HCT116 (cell line): ENCODE measurements at regions not wholly inside any gene's neighbourhood (a gene's known extent, or its start where the extent isn't known, plus 50 kb on each side); places are given as distances from the start of the nearest gene placed in this dataset.

ENCODE experiments used
- ATAC-seq: fragments of 200-7000 bp; cut with Tn5 transposase; 2 replicates; pipeline ENCODE4 v1.9.1; 2020; ENCODE audit warnings: mild to moderate bottlenecking, moderate library complexity
- BruUV-seq: library from RNA; stranded (reverse); fragments of 400-500 nt; replicated peaks from 2 replicates; lab custom pipeline; 2021; lab: Mats Ljungman, UMichigan
- CTCF ChIA-PET: fragments of 300-600 bp; sonication (Branson Sonifier 250); formaldehyde crosslinking; loops from one replicate; lab custom pipeline; 2021; ENCODE audit warnings: antibody characterized with exemption; lab: Charles Lee
- POLR2A ChIA-PET: fragments of 300-600, 350-600 bp; sonication (Branson Sonifier 250); formaldehyde crosslinking; loops from one replicate; lab custom pipeline; 2021; ENCODE audit warnings: antibody characterized with exemption; lab: Charles Lee
- RAD21 ChIA-PET, 2 experiments: fragments of 300-600 bp; sonication (Branson Sonifier 250); formaldehyde crosslinking; loops; one replicate each; lab custom pipeline; 2023; ENCODE audit warnings: low total read pairs in 2 of 2; ENCODE audit not compliant: uncharacterized antibody in 2 of 2, unreplicated experiment in 2 of 2, low non-redundant PET in 1 of 2; lab: Charles Lee
- DNase-seq: peaks from one replicate; pipeline ENCODE4 v3.0.0-alpha.2; 2010; ENCODE audit warnings: low read depth, low spot score
- H2AFZ ChIP-seq: fragments of 200-600 bp; shearing (Covaris generic), sonication (generic); 2 replicates; pipeline ENCODE4 v1.6.1; 2017; ENCODE audit warnings: low read depth, mixed run types, mixed read lengths, antibody characterized with exemption, low read length; ENCODE audit not compliant: poor library complexity, severe bottlenecking
- H3K27ac ChIP-seq: 2 replicates; pipeline ENCODE4 v1.5.1; 2012; ENCODE audit warnings: low read depth, low read length
- H3K27me3 ChIP-seq: fragments of 200-600 bp; sonication (generic); 2 replicates; pipeline ENCODE4 v1.6.1; 2016; ENCODE audit warnings: mixed run types, low read length, mixed read lengths; ENCODE audit not compliant: insufficient read depth
- H3K36me3 ChIP-seq, 2 experiments: fragments of 200-500 bp in 1 of 2; fragments of 200-600 bp in 1 of 2; sonication (Bioruptor generic) in 1 of 2; sonication (generic) in 1 of 2; 2 replicates each; pipeline versions ENCODE4 v1.5.1 to v1.6.1; 2014 to 2016; ENCODE audit warnings: low read length in 2 of 2, inconsistent platforms in 1 of 2, mixed read lengths in 1 of 2, mixed run types in 1 of 2; ENCODE audit not compliant: insufficient read depth in 2 of 2, control insufficient read depth in 1 of 2
- H3K4me1 ChIP-seq, 2 experiments: fragments of 200-600 bp in 1 of 2; sonication (generic) in 1 of 2; 2 replicates each; pipeline versions ENCODE4 v1.5.1 to v1.6.1; 2012 to 2017; ENCODE audit warnings: low read length in 2 of 2, inconsistent platforms in 1 of 2, mild to moderate bottlenecking in 1 of 2, mixed read lengths in 1 of 2, mixed run types in 1 of 2, moderate library complexity in 1 of 2; ENCODE audit not compliant: insufficient read depth in 2 of 2, control insufficient read depth in 1 of 2
- H3K4me2 ChIP-seq: fragments of 200-600 bp; sonication (generic); 2 replicates; pipeline ENCODE4 v1.6.1; 2017; ENCODE audit warnings: mixed run types, low read length, mixed read lengths
- H3K4me3 ChIP-seq, 2 experiments: fragments of 200-600 bp in 1 of 2; sonication (generic) in 1 of 2; replicated peaks in 1 of 2; 2 replicates each; pipeline ENCODE4 v1.5.1; 2011 to 2016; ENCODE audit warnings: low read length in 2 of 2, control low read depth in 1 of 2, low read depth in 1 of 2, mild to moderate bottlenecking in 1 of 2, mixed read lengths in 1 of 2, mixed run types in 1 of 2
- H3K79me2 ChIP-seq: fragments of 200-600 bp; sonication (generic); 2 replicates; pipeline ENCODE4 v1.6.1; 2017; ENCODE audit warnings: mild to moderate bottlenecking, mixed run types, low read length, moderate library complexity, mixed read lengths; ENCODE audit not compliant: insufficient read depth
- H3K9ac ChIP-seq: fragments of 200-600 bp; sonication (generic); 2 replicates; pipeline ENCODE4 v1.6.1; 2016; ENCODE audit warnings: low read length, mixed read lengths
- H3K9me2 ChIP-seq: fragments of 200-600 bp; sonication (generic), shearing (Covaris generic); 2 replicates; pipeline ENCODE4 v1.6.1; 2017; ENCODE audit warnings: mixed run types, mild to moderate bottlenecking, moderate library complexity; ENCODE audit not compliant: insufficient read depth
- H3K9me3 ChIP-seq, 2 experiments: fragments of 200-500 bp in 1 of 2; fragments of 200-600 bp in 1 of 2; sonication (Bioruptor generic) in 1 of 2; sonication (generic) in 1 of 2; 2 replicates each; pipeline ENCODE4 v1.6.1; 2014 to 2017; ENCODE audit warnings: low read length in 2 of 2, mixed read lengths in 2 of 2, inconsistent platforms in 1 of 2, low read depth in 1 of 2, mild to moderate bottlenecking in 1 of 2, mixed run types in 1 of 2, moderate library complexity in 1 of 2; ENCODE audit not compliant: control insufficient read depth in 1 of 2, insufficient read depth in 1 of 2
- H4K20me1 ChIP-seq: fragments of 200-600 bp; sonication (generic), shearing (Covaris generic); 2 replicates; pipeline ENCODE4 v1.6.1; 2017; ENCODE audit warnings: mixed run types, mild to moderate bottlenecking, moderate library complexity; ENCODE audit not compliant: insufficient read depth
- CEBPB ChIP-seq: IDR thresholded peaks from 2 replicates; pipeline ENCODE4 v1.6.1; 2012; ENCODE audit warnings: low read depth
- CTCF ChIP-seq, 3 experiments: fragments of 200-600 bp in 1 of 3; sonication (generic) in 1 of 3; IDR thresholded peaks in 2 of 3; conservative IDR thresholded peaks in 1 of 3; 2 replicates each; pipeline ENCODE4 v1.5.1; 2012 to 2017; ENCODE audit warnings: low read depth in 2 of 3, low read length in 2 of 3, antibody characterized with exemption in 1 of 3, borderline replicate concordance in 1 of 3, control low read depth in 1 of 3, mild to moderate bottlenecking in 1 of 3, mixed read lengths in 1 of 3, mixed run types in 1 of 3, moderate library complexity in 1 of 3; ENCODE audit not compliant: insufficient read depth in 1 of 3
- EGR1 ChIP-seq: IDR thresholded peaks from 2 replicates; pipeline ENCODE4 v1.6.1; 2012; ENCODE audit warnings: low read depth
- EZH2phosphoT487 ChIP-seq: fragments of 200-600 bp; IDR thresholded peaks from 2 replicates; pipeline ENCODE4 v1.6.1; 2018; ENCODE audit warnings: antibody characterized with exemption, borderline replicate concordance
- JUND ChIP-seq: IDR thresholded peaks from 2 replicates; pipeline ENCODE4 v1.6.1; 2012
- MAX ChIP-seq: IDR thresholded peaks from 2 replicates; pipeline ENCODE4 v1.6.1; 2012
- POLR2A ChIP-seq: IDR thresholded peaks from 2 replicates; pipeline ENCODE4 v1.7.0; 2011; ENCODE audit warnings: borderline replicate concordance; ENCODE audit not compliant: insufficient read depth, insufficient read length; ENCODE audit errors: extremely low read depth
- POLR2AphosphoS5 ChIP-seq: IDR thresholded peaks from 2 replicates; pipeline ENCODE4 v1.6.1; 2011; ENCODE audit warnings: mild to moderate bottlenecking, low read depth, low read length, moderate library complexity
- RAD21 ChIP-seq: IDR thresholded peaks from 2 replicates; pipeline ENCODE4 v1.6.1; 2012; ENCODE audit warnings: low read depth, mild to moderate bottlenecking
- REST ChIP-seq: IDR thresholded peaks from 2 replicates; pipeline ENCODE4 v1.6.1; 2012; ENCODE audit warnings: low read depth
- SIN3A ChIP-seq: IDR thresholded peaks from 2 replicates; pipeline ENCODE4 v1.6.1; 2012; ENCODE audit warnings: low read depth
- SP1 ChIP-seq: IDR thresholded peaks from 2 replicates; pipeline ENCODE4 v1.6.1; 2012; ENCODE audit warnings: low read depth
- TCF7L2 ChIP-seq: IDR thresholded peaks from 2 replicates; pipeline ENCODE4 v1.7.0; 2011; ENCODE audit warnings: borderline replicate concordance, inconsistent platforms; ENCODE audit not compliant: insufficient read depth, insufficient read length; ENCODE audit errors: extremely low read depth
- YY1 ChIP-seq: IDR thresholded peaks from 2 replicates; pipeline ENCODE4 v1.6.1; 2011; ENCODE audit warnings: low read length, low read depth, moderate library complexity, mild to moderate bottlenecking; ENCODE audit not compliant: insufficient replicate concordance; ENCODE audit errors: extremely low read depth
- ZFX ChIP-seq: fragments of 450-650 bp; IDR thresholded peaks from 2 replicates; pipeline ENCODE4 v1.6.1; 2017
- ZNF274 ChIP-seq: fragments of 200-500 bp; sonication (Bioruptor generic); IDR thresholded peaks from 2 replicates; pipeline ENCODE4 v1.6.1; 2014; ENCODE audit warnings: mild to moderate bottlenecking, low read depth, low read length, inconsistent platforms
- intact Hi-C: fragments of 100-400 bp; cut with micrococcal nuclease; formaldehyde crosslinking; loops from 2 replicates; pipeline ENCODE4 v1.10.0; 2022
- TF ChIP-seq, protein P1 (sequence below): IDR thresholded peaks from 2 replicates; pipeline ENCODE4 v1.6.1; 2011; ENCODE audit warnings: mild to moderate bottlenecking, low read length, moderate library complexity; ENCODE audit not compliant: insufficient replicate concordance; ENCODE audit errors: extremely low read depth

- TF ChIP-seq REST (no peak), POLR2A (no peak), ZFX (no peak), JUND (no peak), MAX (no peak), POLR2AphosphoS5 (no peak), RAD21 (no peak), CEBPB (no peak), SP1 (no peak)
Observed at GRCh38 chr10:57098146-57098545, 737.1 kb upstream of the ZWINT start (continued).

DNA sequence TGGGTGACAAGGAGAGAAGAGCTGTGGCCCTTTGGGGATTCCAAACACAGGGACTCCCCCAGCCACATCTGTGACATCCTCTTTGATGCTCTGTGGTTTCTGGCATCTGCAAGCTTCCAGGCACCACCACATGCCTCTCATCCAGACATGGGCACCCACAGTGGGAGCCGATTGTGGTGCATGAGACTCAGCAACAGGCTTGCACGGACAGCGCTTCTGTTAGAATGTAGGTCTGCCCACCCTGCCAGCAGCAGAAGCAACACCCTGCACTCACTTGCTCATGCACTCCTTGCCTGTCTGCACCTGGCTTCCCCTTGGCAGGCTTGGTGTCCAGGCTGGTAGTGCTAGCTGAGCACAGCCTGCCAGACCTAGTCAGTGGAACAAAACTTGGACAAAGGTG, 735.0 kb upstream of the ZWINT start:
- DNase-seq, result no peak
- Histone ChIP-seq H3K79me2 (no peaks in the 10 kb centered on the region), H3K4me3 (no peak overlapping the region), H4K20me1 (no peaks in the 10 kb centered on the region), H3K27ac (no peak overlapping the region), H3K9ac (no peak overlapping the region), H3K4me2 (no peak overlapping the region), H3K9me2 (no peaks in the 10 kb centered on the region), H3K9me3 (peaks cover 16 to 21% of the 10 kb centered on the region in 2 experiments; a peak in 3 of 4 replicates), H3K36me3 (no peaks in the 10 kb centered on the region), H2AFZ (no peak overlapping the region), H3K27me3 (no peaks in the 10 kb centered on the region), H3K4me1 (no peaks in the 10 kb centered on the region)
- no TSS peak for BruUV-seq
- TF ChIP-seq POLR2AphosphoS5, result no peak
- TF ChIP-seq, protein P1, sequence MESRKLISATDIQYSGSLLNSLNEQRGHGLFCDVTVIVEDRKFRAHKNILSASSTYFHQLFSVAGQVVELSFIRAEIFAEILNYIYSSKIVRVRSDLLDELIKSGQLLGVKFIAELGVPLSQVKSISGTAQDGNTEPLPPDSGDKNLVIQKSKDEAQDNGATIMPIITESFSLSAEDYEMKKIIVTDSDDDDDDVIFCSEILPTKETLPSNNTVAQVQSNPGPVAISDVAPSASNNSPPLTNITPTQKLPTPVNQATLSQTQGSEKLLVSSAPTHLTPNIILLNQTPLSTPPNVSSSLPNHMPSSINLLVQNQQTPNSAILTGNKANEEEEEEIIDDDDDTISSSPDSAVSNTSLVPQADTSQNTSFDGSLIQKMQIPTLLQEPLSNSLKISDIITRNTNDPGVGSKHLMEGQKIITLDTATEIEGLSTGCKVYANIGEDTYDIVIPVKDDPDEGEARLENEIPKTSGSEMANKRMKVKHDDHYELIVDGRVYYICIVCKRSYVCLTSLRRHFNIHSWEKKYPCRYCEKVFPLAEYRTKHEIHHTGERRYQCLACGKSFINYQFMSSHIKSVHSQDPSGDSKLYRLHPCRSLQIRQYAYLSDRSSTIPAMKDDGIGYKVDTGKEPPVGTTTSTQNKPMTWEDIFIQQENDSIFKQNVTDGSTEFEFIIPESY, result no peak
- TF ChIP-seq EGR1, result no peak
- TF ChIP-seq ZNF274, result no peak
- TF ChIP-seq CTCF (IDR thresholded peaks at IDR 0.05 in 2 of 3, conservative IDR thresholded peaks at IDR 0.05 in 1 of 3; ENCODE audit: borderline replicate concordance in 1 of 3, insufficient read depth in 1 of 3, low read depth in 2 of 3, low read length in 2 of 3), result no peak
- TF ChIP-seq JUND, result no peak
- TF ChIP-seq YY1, result no peak
- no peak for TF ChIP-seq SIN3A
- TF ChIP-seq POLR2A, result no peak
- TF ChIP-seq TCF7L2, result no peak
- no peak for TF ChIP-seq EZH2phosphoT487
- no peak for TF ChIP-seq SP1
- TF ChIP-seq RAD21, result no peak
- ChIA-PET POLR2A (no interaction called here), CTCF (no interaction called here), RAD21 (no interaction called here)
- ATAC-seq, result no peak
- intact Hi-C loops, result no loop called here
